ENCODE measurements at regions not wholly inside any gene's neighbourhood (a gene's known extent, or its start where the extent isn't known, plus 50 kb on each side); places are given as distances from the start of the nearest gene placed in this dataset.

DNA sequence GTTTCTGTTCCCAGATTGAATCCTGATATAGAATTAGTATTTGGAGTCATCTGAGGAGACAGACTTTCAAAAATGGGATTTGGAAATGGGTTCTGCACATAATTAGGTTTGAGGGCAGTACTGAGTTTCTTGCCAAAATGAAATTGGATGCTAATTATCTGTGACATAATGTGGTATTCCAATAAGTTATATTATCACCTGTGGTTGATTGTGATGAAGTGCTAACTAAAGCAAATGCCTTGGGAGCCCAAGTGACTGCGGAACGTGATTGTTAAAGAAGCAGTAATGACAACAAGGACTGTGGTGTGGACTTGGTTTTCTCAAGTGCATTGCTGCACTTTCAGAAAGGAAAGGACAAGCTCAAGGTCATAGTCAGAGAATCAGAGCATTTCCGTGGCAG is 337.0 kb downstream of the IPO8 start:
- TF ChIP-seq, protein P1, sequence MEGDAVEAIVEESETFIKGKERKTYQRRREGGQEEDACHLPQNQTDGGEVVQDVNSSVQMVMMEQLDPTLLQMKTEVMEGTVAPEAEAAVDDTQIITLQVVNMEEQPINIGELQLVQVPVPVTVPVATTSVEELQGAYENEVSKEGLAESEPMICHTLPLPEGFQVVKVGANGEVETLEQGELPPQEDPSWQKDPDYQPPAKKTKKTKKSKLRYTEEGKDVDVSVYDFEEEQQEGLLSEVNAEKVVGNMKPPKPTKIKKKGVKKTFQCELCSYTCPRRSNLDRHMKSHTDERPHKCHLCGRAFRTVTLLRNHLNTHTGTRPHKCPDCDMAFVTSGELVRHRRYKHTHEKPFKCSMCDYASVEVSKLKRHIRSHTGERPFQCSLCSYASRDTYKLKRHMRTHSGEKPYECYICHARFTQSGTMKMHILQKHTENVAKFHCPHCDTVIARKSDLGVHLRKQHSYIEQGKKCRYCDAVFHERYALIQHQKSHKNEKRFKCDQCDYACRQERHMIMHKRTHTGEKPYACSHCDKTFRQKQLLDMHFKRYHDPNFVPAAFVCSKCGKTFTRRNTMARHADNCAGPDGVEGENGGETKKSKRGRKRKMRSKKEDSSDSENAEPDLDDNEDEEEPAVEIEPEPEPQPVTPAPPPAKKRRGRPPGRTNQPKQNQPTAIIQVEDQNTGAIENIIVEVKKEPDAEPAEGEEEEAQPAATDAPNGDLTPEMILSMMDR (IDR thresholded peaks at IDR 0.05) = no peak
- TF ChIP-seq POLR2A (IDR thresholded peaks at IDR 0.05) = no peak
- TF ChIP-seq EP300 (IDR thresholded peaks at IDR 0.05) = no peak
- TF ChIP-seq POLR2AphosphoS5 (IDR thresholded peaks at IDR 0.05) = no peak

All from suprapubic skin (tissue), 4 donors.